ENCODE measurements at regions not wholly inside any gene's neighbourhood (a gene's known extent, or its start where the extent isn't known, plus 50 kb on each side); places are given as distances from the start of the nearest gene placed in this dataset.

GRCh38 chr21:35328856-35329455, 279.9 kb upstream of the RUNX1 start:
- DNase-seq (ENCODE audit: low spot score): no peak

DNA sequence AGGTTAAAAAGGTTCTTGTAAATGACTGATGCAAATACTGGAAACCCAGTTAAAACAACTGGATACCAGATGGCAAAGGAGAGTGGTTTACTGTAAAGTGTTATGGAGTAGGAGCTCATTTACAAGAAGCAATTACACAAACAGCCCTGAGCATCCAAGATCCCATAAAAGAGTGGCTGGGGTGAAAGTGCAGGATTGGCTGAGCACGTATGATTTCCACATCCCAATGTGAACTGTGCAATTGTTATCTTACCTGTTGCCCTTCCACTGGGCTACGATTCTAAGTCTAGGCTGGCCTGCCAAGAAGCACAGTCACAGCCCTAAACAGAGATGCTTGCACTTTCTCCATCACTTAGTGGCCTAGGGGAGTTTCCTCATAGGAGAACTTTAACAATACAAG, 277.6 kb upstream of the RUNX1 start:
- TF ChIP-seq, protein P1, sequence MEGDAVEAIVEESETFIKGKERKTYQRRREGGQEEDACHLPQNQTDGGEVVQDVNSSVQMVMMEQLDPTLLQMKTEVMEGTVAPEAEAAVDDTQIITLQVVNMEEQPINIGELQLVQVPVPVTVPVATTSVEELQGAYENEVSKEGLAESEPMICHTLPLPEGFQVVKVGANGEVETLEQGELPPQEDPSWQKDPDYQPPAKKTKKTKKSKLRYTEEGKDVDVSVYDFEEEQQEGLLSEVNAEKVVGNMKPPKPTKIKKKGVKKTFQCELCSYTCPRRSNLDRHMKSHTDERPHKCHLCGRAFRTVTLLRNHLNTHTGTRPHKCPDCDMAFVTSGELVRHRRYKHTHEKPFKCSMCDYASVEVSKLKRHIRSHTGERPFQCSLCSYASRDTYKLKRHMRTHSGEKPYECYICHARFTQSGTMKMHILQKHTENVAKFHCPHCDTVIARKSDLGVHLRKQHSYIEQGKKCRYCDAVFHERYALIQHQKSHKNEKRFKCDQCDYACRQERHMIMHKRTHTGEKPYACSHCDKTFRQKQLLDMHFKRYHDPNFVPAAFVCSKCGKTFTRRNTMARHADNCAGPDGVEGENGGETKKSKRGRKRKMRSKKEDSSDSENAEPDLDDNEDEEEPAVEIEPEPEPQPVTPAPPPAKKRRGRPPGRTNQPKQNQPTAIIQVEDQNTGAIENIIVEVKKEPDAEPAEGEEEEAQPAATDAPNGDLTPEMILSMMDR (IDR thresholded peaks at IDR 0.05; ENCODE audit: extremely low read depth, missing control alignments): no peak
- DNase-seq (ENCODE audit: low spot score): no peak

More at GRCh38 chr21:35328856-35329455, 279.9 kb upstream of the RUNX1 start:
- TF ChIP-seq, protein P1 (IDR thresholded peaks at IDR 0.05; ENCODE audit: extremely low read depth, missing control alignments): no peak

DNA sequence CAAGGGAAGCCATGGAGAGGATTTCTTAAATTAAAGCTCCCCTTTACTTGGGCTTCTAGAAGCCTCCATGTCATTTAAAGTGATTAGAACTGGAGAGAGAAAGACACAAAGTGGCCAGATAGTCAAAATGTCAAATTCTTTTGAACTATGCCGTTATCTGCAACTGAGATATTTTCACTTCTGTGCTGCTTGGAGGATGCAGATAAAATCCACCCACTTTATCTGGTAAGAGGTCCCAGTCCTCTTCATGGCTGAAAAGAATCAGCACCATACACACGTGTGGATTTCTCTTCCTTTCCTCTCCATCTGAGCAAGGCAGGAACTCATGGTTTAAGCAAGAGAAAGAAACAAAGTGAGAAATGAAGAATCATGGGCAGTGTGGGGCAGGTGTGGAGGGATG, 276.9 kb upstream of the RUNX1 start:
- TF ChIP-seq, protein P1 (IDR thresholded peaks at IDR 0.05; ENCODE audit: extremely low read depth, missing control alignments): no peak
- DNase-seq (ENCODE audit: low spot score): no peak

DNA sequence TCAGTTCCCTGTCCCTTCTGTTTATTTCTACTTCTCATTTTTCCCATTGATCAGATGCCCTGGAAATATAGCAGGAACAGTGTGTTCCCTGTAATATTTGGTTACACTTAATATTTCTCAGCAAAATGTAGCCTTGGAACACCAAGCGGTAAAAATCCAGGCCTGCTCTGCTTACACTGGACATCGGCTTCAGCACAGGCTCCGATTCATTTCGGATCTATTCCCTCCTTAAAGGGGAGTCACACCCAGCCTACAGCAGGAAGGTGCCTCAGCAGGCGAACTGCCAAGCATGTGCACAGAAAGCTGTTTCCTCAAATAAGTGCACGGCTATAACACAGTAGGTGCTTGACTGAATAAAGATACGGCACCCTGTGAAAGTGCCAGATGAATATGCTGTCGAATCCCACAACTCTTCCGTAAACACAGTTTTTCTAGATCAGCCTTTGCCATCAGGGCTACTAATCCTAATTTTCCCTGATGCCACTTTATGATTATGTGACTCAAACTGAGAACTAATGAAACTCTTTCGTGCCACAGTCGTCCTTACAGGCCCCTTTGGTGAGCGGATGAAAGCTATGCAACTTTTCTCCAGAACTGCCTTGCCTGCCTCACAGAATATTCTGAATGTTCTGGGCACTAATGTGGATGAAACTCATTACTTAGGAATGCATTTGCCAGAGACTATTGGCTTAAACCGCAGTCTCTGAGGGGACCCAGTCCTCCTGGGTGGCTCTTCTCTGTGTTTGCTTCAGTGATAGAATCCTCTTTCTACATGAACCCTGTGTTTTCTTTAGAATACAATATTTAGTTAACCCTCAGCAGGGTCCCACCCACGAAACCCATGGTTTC, 275.5 kb upstream of the RUNX1 start:
- TF ChIP-seq, protein P1 (IDR thresholded peaks at IDR 0.05; ENCODE audit: extremely low read depth, missing control alignments): no peak
- DNase-seq (ENCODE audit: low spot score): no peak

GRCh38 chr21:35323947-35324346, 274.8 kb upstream of the RUNX1 start:
- TF ChIP-seq, protein P1 (IDR thresholded peaks at IDR 0.05; ENCODE audit: extremely low read depth, missing control alignments): no peak
- no peak for DNase-seq (ENCODE audit: low spot score)

GRCh38 chr21:35321322-35322200, 272.5 kb upstream of the RUNX1 start:
- DNase-seq (ENCODE audit: low spot score): peak; percentile 7

More at GRCh38 chr21:35321322-35322200, 272.5 kb upstream of the RUNX1 start:
- TF ChIP-seq, protein P1 (IDR thresholded peaks at IDR 0.05; ENCODE audit: extremely low read depth, missing control alignments): no peak
